ENCODE measurements at regions not wholly inside any gene's neighbourhood (a gene's known extent, or its start where the extent isn't known, plus 50 kb on each side); places are given as distances from the start of the nearest gene placed in this dataset.

DNA sequence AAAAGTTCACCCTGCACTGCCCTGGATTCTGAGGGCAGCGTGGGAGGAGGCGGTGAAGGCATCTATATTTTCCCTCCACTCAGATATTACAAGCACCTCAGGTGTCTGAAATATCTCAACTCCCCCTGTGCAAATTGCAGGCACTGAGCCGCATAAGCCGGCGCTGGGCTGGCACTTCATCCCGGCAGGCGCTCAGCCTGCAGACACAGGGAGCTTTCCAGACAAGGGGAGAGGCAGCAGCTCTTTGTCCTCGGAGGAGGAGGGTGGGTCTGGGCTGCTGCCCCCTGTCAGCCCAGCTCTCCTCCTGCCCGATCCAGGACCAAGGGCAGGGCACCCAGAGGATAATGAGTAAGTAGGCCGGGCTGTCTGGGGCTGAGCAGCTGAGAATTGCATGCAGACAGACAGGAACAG, 189.3 kb upstream of the MYT1L start:
- TF ChIP-seq ARNTL (CRISPR knock-in tag; IDR thresholded peaks at IDR 0.05; ENCODE audit: borderline replicate concordance, low read depth) (no peak), PPARA (CRISPR knock-in tag; IDR thresholded peaks at IDR 0.05; ENCODE audit: borderline replicate concordance) (no peak), ISL1 (CRISPR knock-in tag; IDR thresholded peaks at IDR 0.05) (no peak), ZNF70 (CRISPR knock-in tag; IDR thresholded peaks at IDR 0.05) (no peak), TOX (CRISPR knock-in tag; IDR thresholded peaks at IDR 0.05; ENCODE audit: borderline replicate concordance) (no peak), ZFP3 (CRISPR knock-in tag; IDR thresholded peaks at IDR 0.05) (no peak), ESRRG (CRISPR knock-in tag; IDR thresholded peaks at IDR 0.05) (no peak), ZNF8 (CRISPR knock-in tag; IDR thresholded peaks at IDR 0.05) (no peak), TCF4 (CRISPR knock-in tag; IDR thresholded peaks at IDR 0.05; ENCODE audit: borderline replicate concordance) (no peak), ZFP30 (CRISPR knock-in tag; IDR thresholded peaks at IDR 0.05) (no peak), BACH2 (CRISPR knock-in tag; IDR thresholded peaks at IDR 0.05; ENCODE audit: borderline replicate concordance) (no peak), ZNF565 (CRISPR knock-in tag; conservative IDR thresholded peaks at IDR 0.05; ENCODE audit: low read depth) (no peak), CSDC2 (CRISPR knock-in tag; IDR thresholded peaks at IDR 0.05) (no peak)
- TF ChIP-seq, protein P1, sequence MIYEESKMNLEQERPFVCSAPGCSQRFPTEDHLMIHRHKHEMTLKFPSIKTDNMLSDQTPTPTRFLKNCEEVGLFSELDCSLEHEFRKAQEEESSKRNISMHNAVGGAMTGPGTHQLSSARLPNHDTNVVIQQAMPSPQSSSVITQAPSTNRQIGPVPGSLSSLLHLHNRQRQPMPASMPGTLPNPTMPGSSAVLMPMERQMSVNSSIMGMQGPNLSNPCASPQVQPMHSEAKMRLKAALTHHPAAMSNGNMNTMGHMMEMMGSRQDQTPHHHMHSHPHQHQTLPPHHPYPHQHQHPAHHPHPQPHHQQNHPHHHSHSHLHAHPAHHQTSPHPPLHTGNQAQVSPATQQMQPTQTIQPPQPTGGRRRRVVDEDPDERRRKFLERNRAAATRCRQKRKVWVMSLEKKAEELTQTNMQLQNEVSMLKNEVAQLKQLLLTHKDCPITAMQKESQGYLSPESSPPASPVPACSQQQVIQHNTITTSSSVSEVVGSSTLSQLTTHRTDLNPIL (CRISPR knock-in tag; IDR thresholded peaks at IDR 0.05; ENCODE audit: low read depth): no peak

Data from SK-N-SH treated with all-trans-retinoic acid at 6 μM for 48 hours (cell line).